ENCODE measurements at regions not wholly inside any gene's neighbourhood (a gene's known extent, or its start where the extent isn't known, plus 50 kb on each side); places are given as distances from the start of the nearest gene placed in this dataset.

DNA sequence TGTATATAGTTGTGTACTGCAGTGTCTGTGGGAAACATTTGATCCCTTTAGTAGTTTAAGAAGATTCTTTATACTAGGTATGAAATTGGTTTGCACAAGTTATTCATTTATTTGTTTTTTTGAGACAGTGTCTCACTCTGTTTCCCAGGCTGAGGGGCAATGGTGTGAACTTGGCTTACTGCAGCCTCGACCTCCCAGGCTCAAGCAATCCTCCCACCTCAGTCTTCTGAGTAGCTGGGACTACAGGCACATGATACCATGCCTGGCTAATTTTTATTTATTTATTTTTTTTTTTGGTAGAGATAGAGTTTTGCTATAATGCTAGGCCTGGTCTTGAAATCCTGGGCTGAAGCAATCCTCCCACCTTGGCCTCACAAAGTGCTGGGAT, 209.4 kb downstream of the RASSF9 start:
- TF ChIP-seq POLR2A (IDR thresholded peaks at IDR 0.05), result no peak
- TF ChIP-seq CTCF (IDR thresholded peaks at IDR 0.05), result no peak

Data from lower leg skin (tissue), 3 donors.